K562 (cell line): ENCODE measurements at regions not wholly inside any gene's neighbourhood (a gene's known extent, or its start where the extent isn't known, plus 50 kb on each side); places are given as distances from the start of the nearest gene placed in this dataset.

ENCODE experiments used
- CHD1 ChIP-seq: fragments of 200-600 bp; sonication (generic); IDR thresholded peaks from one replicate; pipeline ENCODE4 v1.6.1; 2012; ENCODE audit warnings: mild to moderate bottlenecking, moderate library complexity, low read length, inconsistent platforms
- CTCF ChIP-seq, 3 experiments: IDR thresholded peaks in 2 of 3; conservative IDR thresholded peaks in 1 of 3; 2 replicates each; pipeline ENCODE4 v1.5.1; 2011 to 2012; ENCODE audit warnings: low read length in 3 of 3, mild to moderate bottlenecking in 3 of 3, control low read depth in 2 of 3, improper control_type of control experiment in 1 of 3, inconsistent platforms in 1 of 3, low read depth in 1 of 3, mixed read lengths in 1 of 3, moderate library complexity in 1 of 3; ENCODE audit not compliant: insufficient read depth in 2 of 3
- JUN ChIP-seq, 2 experiments: sonication (generic) in 1 of 2; formaldehyde crosslinking in 1 of 2; IDR thresholded peaks; 2 replicates each; pipeline versions ENCODE4 v1.6.1 to v1.8.0; 2012 to 2022; ENCODE audit warnings: borderline replicate concordance in 2 of 2, mild to moderate bottlenecking in 2 of 2, improper control_type of control experiment in 1 of 2, low read depth in 1 of 2, low read length in 1 of 2, missing genetic modification reagents in 1 of 2
- POLR2A ChIP-seq: fragments of 450-650 bp; conservative IDR thresholded peaks from 2 replicates; pipeline ENCODE4 v1.6.1; 2016
- POLR2AphosphoS5 ChIP-seq: IDR thresholded peaks from 2 replicates; pipeline ENCODE4 v1.6.1; 2011; ENCODE audit warnings: mild to moderate bottlenecking, low read depth, low read length, moderate library complexity; ENCODE audit not compliant: control insufficient read depth, insufficient read depth
- RAD21 ChIP-seq, 2 experiments: fragments of 250-450 bp in 1 of 2; fragments of 450-650 bp in 1 of 2; sonication (Bioruptor Pico) in 1 of 2; formaldehyde crosslinking in 1 of 2; IDR thresholded peaks in 1 of 2; conservative IDR thresholded peaks in 1 of 2; 2 replicates each; pipeline versions ENCODE4 v1.4.0 to v1.8.0; 2020 to 2022; ENCODE audit warnings: mild to moderate bottlenecking in 2 of 2, moderate library complexity in 1 of 2
- YBX1 ChIP-seq: fragments of 450-650 bp; IDR thresholded peaks from 2 replicates; pipeline ENCODE4 v1.7.1; 2016; ENCODE audit warnings: mild to moderate bottlenecking
- ZNF12 ChIP-seq: sonication (generic); formaldehyde crosslinking; IDR thresholded peaks from 2 replicates; pipeline ENCODE4 v1.4.0; 2020; ENCODE audit warnings: mild to moderate bottlenecking, missing genetic modification reagents
- ZSCAN29 ChIP-seq: fragments of 450-650 bp; IDR thresholded peaks from 2 replicates; pipeline ENCODE4 v1.6.1; 2017

- TF ChIP-seq CTCF (IDR thresholded peaks at IDR 0.05 in 2 of 3, conservative IDR thresholded peaks at IDR 0.05 in 1 of 3; ENCODE audit: insufficient read depth in 2 of 3, low read depth in 1 of 3, low read length in 3 of 3) (no peak), ZSCAN29 (no peak), ZNF12 (CRISPR knock-in tag) (no peak), YBX1 (no peak), RAD21 (CRISPR knock-in tag; conservative IDR thresholded peaks at IDR 0.05 in 1 of 2, IDR thresholded peaks at IDR 0.05 in 1 of 2) (no peak), JUN (IDR thresholded peaks at IDR 0.05; ENCODE audit: borderline replicate concordance, low read depth, low read length) (no peak), JUN (CRISPR knock-in tag; IDR thresholded peaks at IDR 0.05; ENCODE audit: borderline replicate concordance) (no peak), POLR2AphosphoS5 (no peak), POLR2A (no peak), CHD1 (no peak)
Observed at GRCh38 chr18:8538935-8539334, 70.3 kb upstream of the RAB12 start.
